LNCAP (cell line): ENCODE measurements at regions not wholly inside any gene's neighbourhood (a gene's known extent, or its start where the extent isn't known, plus 50 kb on each side); places are given as distances from the start of the nearest gene placed in this dataset.

ENCODE experiments used
- TF ChIP-seq, protein P1 (sequence below): fragments of 450-650 bp; IDR thresholded peaks from 2 replicates; pipeline ENCODE4 v1.5.1; 2017; ENCODE audit warnings: mild to moderate bottlenecking

DNA sequence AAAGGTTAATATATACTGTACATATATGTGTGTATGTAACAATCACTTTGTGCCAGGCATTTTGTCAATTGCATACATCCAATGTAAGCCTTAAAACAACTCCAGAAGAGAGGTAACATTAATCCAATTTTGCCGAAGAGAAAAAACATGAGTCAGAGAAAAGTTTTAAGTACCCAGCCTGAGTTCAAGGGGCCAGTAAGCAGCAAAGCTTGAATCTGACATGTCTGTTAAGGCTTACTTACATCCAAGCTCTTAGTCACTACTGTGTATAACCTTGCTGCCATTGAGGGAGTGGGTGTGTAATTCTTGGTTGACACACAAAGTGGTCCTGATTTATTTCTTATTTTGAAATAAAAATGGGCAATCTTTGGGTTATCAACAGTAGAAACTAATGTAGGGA is 360.4 kb upstream of the LYPLAL1 start:
- TF ChIP-seq, protein P1, sequence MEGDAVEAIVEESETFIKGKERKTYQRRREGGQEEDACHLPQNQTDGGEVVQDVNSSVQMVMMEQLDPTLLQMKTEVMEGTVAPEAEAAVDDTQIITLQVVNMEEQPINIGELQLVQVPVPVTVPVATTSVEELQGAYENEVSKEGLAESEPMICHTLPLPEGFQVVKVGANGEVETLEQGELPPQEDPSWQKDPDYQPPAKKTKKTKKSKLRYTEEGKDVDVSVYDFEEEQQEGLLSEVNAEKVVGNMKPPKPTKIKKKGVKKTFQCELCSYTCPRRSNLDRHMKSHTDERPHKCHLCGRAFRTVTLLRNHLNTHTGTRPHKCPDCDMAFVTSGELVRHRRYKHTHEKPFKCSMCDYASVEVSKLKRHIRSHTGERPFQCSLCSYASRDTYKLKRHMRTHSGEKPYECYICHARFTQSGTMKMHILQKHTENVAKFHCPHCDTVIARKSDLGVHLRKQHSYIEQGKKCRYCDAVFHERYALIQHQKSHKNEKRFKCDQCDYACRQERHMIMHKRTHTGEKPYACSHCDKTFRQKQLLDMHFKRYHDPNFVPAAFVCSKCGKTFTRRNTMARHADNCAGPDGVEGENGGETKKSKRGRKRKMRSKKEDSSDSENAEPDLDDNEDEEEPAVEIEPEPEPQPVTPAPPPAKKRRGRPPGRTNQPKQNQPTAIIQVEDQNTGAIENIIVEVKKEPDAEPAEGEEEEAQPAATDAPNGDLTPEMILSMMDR = no peak

DNA sequence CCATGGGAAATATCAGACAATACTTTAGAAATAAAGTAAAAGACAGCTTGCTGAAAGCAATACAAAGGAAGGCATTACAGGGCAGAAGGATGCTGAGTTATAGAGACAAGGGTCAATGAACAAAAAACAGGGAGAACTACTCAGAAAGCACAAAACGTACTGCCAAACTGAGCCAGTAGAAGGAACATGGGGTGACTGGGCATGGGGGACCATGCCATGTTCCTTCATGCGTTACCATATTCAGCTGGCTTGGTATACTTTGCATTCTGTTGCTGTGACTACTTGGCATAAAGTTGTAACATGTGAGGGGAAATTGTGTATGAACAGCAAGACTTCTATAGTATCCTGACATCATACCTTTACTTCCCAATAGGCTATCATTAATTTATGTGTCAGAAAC is 358.6 kb upstream of the LYPLAL1 start:
- TF ChIP-seq, protein P1 = no peak

DNA sequence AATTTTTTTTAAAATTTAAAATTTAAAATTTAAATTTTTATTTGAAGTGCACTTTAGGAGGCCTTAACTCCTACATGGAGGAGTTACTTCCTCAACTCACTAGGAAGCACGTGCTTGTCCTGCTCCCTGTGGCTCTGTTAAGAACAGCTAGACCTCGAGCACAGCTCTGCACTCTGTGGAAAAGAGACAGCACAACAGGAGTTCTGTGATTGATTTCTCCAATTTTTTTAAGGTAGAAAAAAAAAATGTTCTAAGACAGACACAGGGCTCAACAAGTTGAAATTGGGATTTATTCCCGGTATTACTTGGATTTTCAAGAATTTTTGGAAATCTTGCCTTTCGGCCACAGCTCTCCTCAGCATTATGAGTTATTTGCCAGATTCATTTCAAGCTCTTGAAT is 356.6 kb upstream of the LYPLAL1 start:
- TF ChIP-seq, protein P1 = no peak

DNA sequence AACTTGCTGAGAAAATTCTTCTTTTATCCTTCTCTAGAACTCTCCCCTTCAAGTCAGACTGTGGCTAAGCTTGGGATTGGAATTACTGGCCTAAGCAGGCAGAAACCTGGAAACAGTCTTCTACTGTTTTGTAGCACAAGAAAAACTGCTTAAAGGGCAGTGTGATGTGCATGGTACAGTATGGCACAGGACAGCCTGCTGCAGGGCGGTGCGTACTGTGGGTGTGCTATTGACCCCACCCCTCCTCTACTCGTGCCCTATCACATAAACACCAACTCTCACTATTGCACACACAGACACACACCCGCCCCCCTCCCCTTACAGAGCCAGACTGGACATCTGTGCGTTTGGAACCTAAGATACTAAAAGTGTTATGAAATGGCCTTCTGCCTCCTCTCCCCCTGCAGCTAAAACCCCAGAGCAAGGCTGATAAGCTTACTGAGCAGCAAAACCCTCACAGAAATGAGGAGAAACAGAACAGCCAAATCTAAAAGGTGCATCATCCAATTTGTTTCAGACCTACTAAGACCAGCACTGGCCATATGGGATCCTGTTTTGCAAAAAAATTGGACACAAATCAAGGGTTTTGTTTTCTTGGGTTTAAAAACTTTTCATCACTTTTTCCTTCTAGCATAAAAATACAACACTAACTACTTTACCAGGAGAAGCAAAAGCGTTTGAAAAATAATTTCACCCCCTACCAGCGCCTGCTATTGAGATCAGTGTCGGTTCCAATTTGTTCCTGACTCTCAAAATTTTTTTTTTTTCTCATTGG is 355.8 kb upstream of the LYPLAL1 start:
- TF ChIP-seq, protein P1 = no peak

DNA sequence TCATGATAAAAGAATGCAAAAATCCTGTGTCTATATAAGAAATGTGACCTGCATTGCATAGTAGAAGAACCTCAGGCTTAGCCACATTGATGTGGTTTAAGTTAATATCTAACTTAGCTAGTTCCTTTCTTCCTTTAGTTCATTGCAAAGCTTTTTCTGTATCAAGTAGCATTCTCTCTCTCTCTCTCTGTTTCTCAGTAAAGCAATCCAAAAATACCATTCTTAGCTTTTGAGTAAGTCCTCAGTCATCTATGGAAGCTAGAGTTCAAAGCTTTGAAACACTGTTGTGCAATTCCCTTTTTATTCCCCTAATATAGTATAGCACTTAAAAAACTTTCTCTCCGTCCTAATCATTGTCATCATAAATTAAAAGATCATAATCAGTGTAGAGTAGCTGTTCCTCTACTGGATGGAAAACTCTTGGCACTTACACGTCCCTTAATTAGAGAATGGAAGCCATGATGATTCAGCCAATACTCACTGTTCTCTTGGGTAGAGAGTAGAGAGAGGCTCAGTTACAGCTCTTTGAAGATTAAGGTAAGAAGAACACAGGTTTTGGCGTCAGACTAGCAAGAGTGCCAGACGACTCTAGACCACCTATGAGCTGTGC is 350.3 kb upstream of the LYPLAL1 start:
- TF ChIP-seq, protein P1 = no peak

DNA sequence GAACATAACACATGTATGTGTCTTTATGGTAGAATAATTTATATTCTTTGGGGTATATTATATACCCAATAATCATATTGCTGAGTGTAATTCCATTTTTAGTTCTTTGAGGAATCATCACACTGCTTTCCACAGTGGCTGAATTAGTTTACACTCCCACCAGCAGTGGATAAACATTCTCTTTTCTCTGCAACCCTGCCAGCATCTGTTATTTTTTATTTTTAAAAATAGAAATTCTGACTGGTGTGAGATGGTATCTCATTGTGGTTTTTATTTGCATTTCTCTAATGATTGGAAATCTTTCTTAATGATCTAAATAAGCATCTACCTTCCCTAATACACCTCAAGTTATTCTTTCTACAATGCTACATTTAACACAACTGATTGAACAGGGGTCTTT is 346.2 kb upstream of the LYPLAL1 start:
- TF ChIP-seq, protein P1 = no peak

DNA sequence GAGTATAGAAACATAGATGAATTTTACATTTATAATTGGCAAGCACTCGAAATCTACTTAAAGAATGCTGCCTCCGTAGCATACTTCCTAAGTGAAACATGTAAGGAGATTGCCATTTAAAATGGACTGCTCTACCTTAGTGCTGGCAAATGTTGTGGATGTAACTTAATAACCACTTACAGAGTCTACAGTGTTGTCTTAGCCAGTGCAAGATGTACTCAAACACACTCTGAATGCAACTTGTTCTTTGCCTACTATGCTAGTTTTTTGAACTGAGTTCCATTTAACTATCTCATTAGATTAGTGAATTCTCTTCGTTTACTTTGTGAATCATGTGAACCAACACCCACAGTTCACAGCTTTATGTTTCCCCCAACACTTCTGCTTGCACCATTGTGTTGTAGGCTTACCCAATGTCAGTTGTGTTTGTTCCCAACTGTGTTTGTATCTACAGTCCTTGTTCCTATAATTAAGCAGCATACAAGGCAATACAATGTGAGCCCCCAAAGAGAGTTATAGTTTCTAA is 345.5 kb upstream of the LYPLAL1 start:
- TF ChIP-seq, protein P1 = no peak
